Caco-2 (cell line): ENCODE measurements at regions not wholly inside any gene's neighbourhood (a gene's known extent, or its start where the extent isn't known, plus 50 kb on each side); places are given as distances from the start of the nearest gene placed in this dataset.

Experiments
- BruUV-seq: library from RNA; stranded (reverse); fragments of 400-500 nt; replicated peaks from 2 replicates; lab custom pipeline; 2021; lab: Mats Ljungman, UMichigan
- CTCF ChIA-PET: fragments of 300-600 bp; sonication (Branson Sonifier 250); formaldehyde crosslinking; loops from one replicate; lab custom pipeline; 2022; ENCODE audit warnings: antibody characterized with exemption; lab: Charles Lee
- POLR2A ChIA-PET: fragments of 300-600 bp; sonication (Branson Sonifier 250); formaldehyde crosslinking; loops from one replicate; lab custom pipeline; 2022; ENCODE audit warnings: antibody characterized with exemption; lab: Charles Lee
- DNase-seq, 2 experiments: peaks; one replicate each; pipeline versions ENCODE4 v3.0.0 to v3.0.0-alpha.2; 2020 to 2022
- H3K27me3 ChIP-seq: replicated peaks from 2 replicates; pipeline ENCODE4 v1.6.0; 2011; ENCODE audit warnings: low read length; ENCODE audit not compliant: control insufficient read depth, insufficient read depth
- H3K36me3 ChIP-seq: 2 replicates; pipeline ENCODE4 v1.5.1; 2011; ENCODE audit warnings: low read length; ENCODE audit not compliant: control insufficient read depth, insufficient read depth
- H3K4me1 ChIP-seq: fragments of 250-450 bp; sonication (Bioruptor Pico); 2 replicates; pipeline ENCODE4 v1.5.1; 2020; ENCODE audit warnings: mild to moderate bottlenecking
- H3K4me3 ChIP-seq: 2 replicates; pipeline ENCODE4 v1.5.1; 2011; ENCODE audit warnings: low read depth, mild to moderate bottlenecking, control low read depth, low read length
- H3K9me3 ChIP-seq: fragments of 250-450 bp; sonication (Bioruptor Pico); 2 replicates; pipeline ENCODE4 v1.5.1; 2020; ENCODE audit warnings: mild to moderate bottlenecking, moderate library complexity
- H3K27ac Mint-ChIP-seq: one replicate; pipeline ENCODE4 v1.8.0; 2022; ENCODE audit warnings: mixed read lengths; ENCODE audit not compliant: unreplicated experiment
- H3K27me3 Mint-ChIP-seq: one replicate; pipeline ENCODE4 v1.8.0; 2022; ENCODE audit warnings: mixed read lengths; ENCODE audit not compliant: insufficient read depth, unreplicated experiment
- H3K36me3 Mint-ChIP-seq: one replicate; pipeline ENCODE4 v1.8.0; 2022; ENCODE audit warnings: mild to moderate bottlenecking, mixed read lengths; ENCODE audit not compliant: insufficient read depth, unreplicated experiment
- H3K4me1 Mint-ChIP-seq: one replicate; pipeline ENCODE4 v1.8.0; 2022; ENCODE audit warnings: low read depth, mixed read lengths; ENCODE audit not compliant: unreplicated experiment
- H3K4me3 Mint-ChIP-seq: one replicate; pipeline ENCODE4 v1.8.0; 2022; ENCODE audit warnings: mild to moderate bottlenecking, moderate library complexity, mixed read lengths; ENCODE audit not compliant: unreplicated experiment
- H3K9me3 Mint-ChIP-seq: one replicate; pipeline ENCODE4 v1.8.0; 2022; ENCODE audit warnings: mixed read lengths; ENCODE audit not compliant: unreplicated experiment
- CTCF ChIP-seq, 2 experiments: fragments of 200-600 bp in 1 of 2; IDR thresholded peaks; 1 replicate in 1 of 2; 2 replicates in 1 of 2; pipeline versions ENCODE4 v1.5.1 to v1.8.0; 2011 to 2022; ENCODE audit warnings: antibody characterized with exemption in 1 of 2, control low read depth in 1 of 2, inconsistent platforms in 1 of 2, low read depth in 1 of 2, low read length in 1 of 2, mild to moderate bottlenecking in 1 of 2, moderate library complexity in 1 of 2; ENCODE audit not compliant: insufficient read depth in 1 of 2, severe bottlenecking in 1 of 2, unreplicated experiment in 1 of 2
- intact Hi-C: fragments of 100-400 bp; cut with micrococcal nuclease; formaldehyde crosslinking; loops from one replicate; pipeline ENCODE4 v1.10.0; 2022; ENCODE audit not compliant: unreplicated experiment

- Histone ChIP-seq H3K4me3 (no peak overlapping the region), H3K27me3 (no peaks in the 10 kb centered on the region), H3K4me1 (no peaks in the 10 kb centered on the region), H3K36me3 (no peaks in the 10 kb centered on the region), H3K9me3 (no peaks in the 10 kb centered on the region)
- no TSS peak for BruUV-seq
- ChIA-PET CTCF (no interaction called here), POLR2A (no interaction called here)
- Mint-ChIP-seq H3K4me3 (no peak overlapping the region), H3K36me3 (no peaks in the 10 kb centered on the region), H3K27me3 (peaks cover 15% of the 10 kb centered on the region), H3K4me1 (no peaks in the 10 kb centered on the region), H3K27ac (no peak overlapping the region), H3K9me3 (no peaks in the 10 kb centered on the region)
- DNase-seq = no peak
- TF ChIP-seq CTCF (IDR thresholded peaks at IDR 0.05; ENCODE audit: insufficient read depth in 1 of 2, low read depth in 1 of 2, low read length in 1 of 2, severe bottlenecking in 1 of 2, unreplicated experiment in 1 of 2) = no peak
- intact Hi-C loops = no loop called here
Measured at GRCh38 chr2:6783238-6783614, 82.5 kb downstream of the CMPK2 start.

GRCh38 chr2:6784291-6784690 is 81.4 kb downstream of the CMPK2 start:
- Mint-ChIP-seq H3K27me3 (peaks cover 18% of the 10 kb centered on the region), H3K27ac (no peak overlapping the region), H3K36me3 (no peaks in the 10 kb centered on the region), H3K4me1 (no peaks in the 10 kb centered on the region), H3K4me3 (no peak overlapping the region), H3K9me3 (peaks cover 8% of the 10 kb centered on the region)
- ChIA-PET CTCF (no interaction called here), POLR2A (no interaction called here)
- no peak for TF ChIP-seq CTCF (IDR thresholded peaks at IDR 0.05; ENCODE audit: insufficient read depth in 1 of 2, low read depth in 1 of 2, low read length in 1 of 2, severe bottlenecking in 1 of 2, unreplicated experiment in 1 of 2)
- Histone ChIP-seq H3K4me3 (no peak overlapping the region), H3K27me3 (no peaks in the 10 kb centered on the region), H3K9me3 (no peaks in the 10 kb centered on the region), H3K36me3 (no peaks in the 10 kb centered on the region), H3K4me1 (no peaks in the 10 kb centered on the region)
- intact Hi-C loops = no loop called here
- BruUV-seq = no TSS peak
- no peak for DNase-seq

- CTCF ChIA-PET = no interaction called here
- no peak for TF ChIP-seq CTCF (IDR thresholded peaks at IDR 0.05; ENCODE audit: insufficient read depth in 1 of 2, low read depth in 1 of 2, low read length in 1 of 2, severe bottlenecking in 1 of 2, unreplicated experiment in 1 of 2)
Measured at GRCh38 chr2:6785493-6785892, 80.2 kb downstream of the CMPK2 start.

More at GRCh38 chr2:6785493-6785892, 80.2 kb downstream of the CMPK2 start:
- POLR2A ChIA-PET = no interaction called here
- Histone ChIP-seq H3K36me3 (no peaks in the 10 kb centered on the region), H3K4me1 (no peaks in the 10 kb centered on the region), H3K9me3 (no peaks in the 10 kb centered on the region), H3K27me3 (no peaks in the 10 kb centered on the region), H3K4me3 (no peak overlapping the region)
- no peak for DNase-seq
- H3K4me3 Mint-ChIP-seq = no peak overlapping the region
- H3K27ac Mint-ChIP-seq = no peak overlapping the region
- peaks cover 11% of the 10 kb centered on the region for H3K27me3 Mint-ChIP-seq
- no peaks in the 10 kb centered on the region for H3K36me3 Mint-ChIP-seq
- no TSS peak for BruUV-seq
- peaks cover 10% of the 10 kb centered on the region for H3K9me3 Mint-ChIP-seq
- intact Hi-C loops = no loop called here
- no peaks in the 10 kb centered on the region for H3K4me1 Mint-ChIP-seq
